LHCN-M2 (cell line): ENCODE measurements at regions not wholly inside any gene's neighbourhood (a gene's known extent, or its start where the extent isn't known, plus 50 kb on each side); places are given as distances from the start of the nearest gene placed in this dataset.

Experiments used
- DNase-seq: peaks from one replicate; pipeline ENCODE4 v3.0.0-alpha.2; 2012; ENCODE audit warnings: low read depth

- DNase-seq: no peak
These were observed 116.2 kb downstream of the NSUN3 start for GRCh38 chr3:94179059-94179458.

- no peak for DNase-seq
These were observed 120.7 kb downstream of the NSUN3 start for GRCh38 chr3:94183551-94183950.

DNA sequence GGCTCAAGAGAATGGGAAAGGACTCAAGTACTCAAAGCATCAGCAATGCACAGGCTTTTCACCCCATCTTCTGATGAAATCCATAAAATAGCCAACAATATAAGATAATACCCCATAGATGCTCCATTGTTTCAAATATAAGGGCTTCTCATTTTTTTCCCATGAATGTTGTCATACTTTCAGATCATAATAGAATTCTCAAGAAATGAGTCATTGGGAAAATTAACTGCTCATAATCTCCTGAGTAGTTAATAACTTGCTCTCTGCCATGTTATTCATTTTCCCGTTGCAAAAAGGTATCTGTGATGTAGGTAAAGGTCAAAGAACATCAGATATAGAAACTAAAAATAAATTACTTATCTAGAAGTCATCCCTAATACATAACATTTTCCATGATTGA lies 121.9 kb downstream of the NSUN3 start:
- peak; percentile 54 for DNase-seq

GRCh38 chr3:94185753-94186152 lies 122.9 kb downstream of the NSUN3 start:
- peak; percentile 58 for DNase-seq

DNA sequence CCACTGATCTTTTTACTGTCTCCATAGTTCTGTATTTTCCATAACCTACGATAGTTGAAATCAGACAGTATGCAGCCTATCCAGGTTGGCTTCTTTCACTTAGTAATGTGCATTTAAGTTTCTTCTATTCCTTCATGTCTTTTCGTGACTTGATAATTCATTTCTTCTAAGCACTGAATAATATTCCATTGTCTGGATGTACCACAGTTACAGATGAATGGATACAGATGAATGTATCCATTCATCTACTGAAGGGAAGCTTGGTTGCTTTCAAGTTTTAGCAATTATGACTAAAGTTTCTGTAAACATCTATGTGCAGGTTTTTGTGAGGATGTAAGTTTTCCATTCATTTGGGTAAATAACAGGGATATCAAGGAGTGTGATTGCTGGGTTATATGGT lies 124.8 kb downstream of the NSUN3 start:
- DNase-seq: no peak

DNA sequence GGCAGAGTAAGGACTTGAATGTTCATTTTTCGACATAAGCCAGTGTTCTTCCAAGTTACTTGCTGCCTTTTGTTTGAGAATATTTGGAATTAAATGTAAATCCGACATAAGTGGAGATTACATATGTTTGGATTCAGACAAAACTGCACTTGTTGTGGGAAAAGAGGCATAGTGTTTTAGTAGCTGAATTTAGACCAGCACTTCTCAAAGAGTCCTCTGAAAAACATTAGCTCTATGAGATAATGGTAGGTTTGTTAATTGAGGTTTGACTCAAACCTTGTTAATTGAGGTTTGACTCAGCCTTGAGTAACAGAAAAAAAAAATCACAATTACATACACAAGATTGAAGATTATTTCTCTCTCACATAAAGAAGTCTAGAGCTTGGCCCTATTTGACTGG lies 132.5 kb downstream of the NSUN3 start:
- no peak for DNase-seq

GRCh38 chr3:94206291-94206690 lies 143.4 kb downstream of the NSUN3 start:
- no peak for DNase-seq

DNA sequence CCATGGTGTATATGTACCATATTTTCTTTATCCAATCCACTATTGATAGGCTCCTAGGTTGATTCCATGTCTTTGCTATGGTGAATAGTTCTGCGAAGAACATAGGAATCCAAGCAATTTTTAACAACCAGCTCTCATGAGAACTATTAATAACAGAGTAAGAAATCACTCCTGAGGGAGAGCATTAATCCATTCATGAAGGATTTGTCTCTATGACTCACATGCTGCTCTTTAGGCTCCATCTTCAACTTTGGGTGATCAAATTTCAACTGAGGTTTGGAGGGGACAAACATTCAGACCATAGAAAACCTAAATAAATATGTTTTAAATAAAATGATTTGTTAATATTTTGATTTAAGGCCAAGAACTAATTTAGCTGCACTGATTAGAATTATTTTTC lies 147.4 kb downstream of the NSUN3 start:
- peak; percentile 53 for DNase-seq

DNA sequence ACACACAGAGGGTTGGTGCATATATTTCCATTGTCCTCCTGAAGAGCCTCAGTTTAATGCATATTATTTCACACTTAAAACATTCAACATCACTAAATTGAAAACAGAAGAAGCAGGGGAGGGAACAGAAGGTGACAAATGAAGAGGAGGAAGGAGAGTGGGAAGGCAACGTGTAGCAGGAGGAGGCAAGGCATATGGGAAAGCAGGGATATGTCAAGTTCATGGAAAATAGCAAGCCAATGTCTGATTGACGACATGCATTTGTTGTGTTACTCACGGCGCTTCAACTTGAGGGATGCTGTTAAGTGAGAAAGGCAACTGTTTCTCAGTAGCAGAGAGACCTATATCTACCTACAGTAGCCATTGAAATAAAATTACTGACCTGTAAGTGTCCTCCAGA lies 154.5 kb downstream of the NSUN3 start:
- no peak for DNase-seq

DNA sequence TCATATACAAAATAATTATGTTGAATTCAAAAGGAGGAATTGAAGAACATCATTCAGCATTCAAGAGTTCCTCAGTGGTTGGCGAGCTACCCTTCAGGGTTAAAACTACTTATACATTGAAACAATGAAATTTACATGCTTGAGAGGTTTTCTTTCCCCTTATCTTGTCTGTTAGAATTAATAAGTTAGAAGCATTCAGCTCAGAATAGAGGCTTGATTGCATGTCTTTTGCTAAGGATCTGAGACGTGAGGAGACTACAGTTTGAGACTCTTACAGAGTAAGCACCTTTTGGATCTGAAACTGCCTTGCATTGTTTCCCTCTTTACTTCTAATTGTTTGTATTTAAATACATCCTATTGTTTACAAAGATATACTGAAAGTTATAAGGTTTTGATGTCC lies 157.6 kb downstream of the NSUN3 start:
- no peak for DNase-seq

DNA sequence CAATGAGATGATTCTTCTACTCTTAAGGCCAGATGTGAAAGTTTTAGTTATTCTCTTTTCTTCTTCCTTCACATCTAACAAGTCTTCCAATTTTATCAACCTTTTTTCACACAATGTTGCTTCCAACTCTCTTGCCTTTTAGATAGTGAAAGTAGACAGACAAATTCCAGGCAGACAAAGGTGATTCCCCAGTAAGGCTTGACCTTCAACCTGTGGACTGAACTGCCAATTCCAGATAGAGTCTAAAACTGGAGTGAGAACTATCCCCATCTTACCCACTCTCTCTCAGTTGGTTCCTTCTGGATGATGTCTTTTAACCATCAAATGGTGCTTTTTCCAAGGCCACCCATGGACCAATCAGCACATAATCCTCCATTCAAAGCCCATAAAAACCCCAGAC lies 159.0 kb downstream of the NSUN3 start:
- no peak for DNase-seq

- DNase-seq: peak; percentile 58
These were observed 162.4 kb downstream of the NSUN3 start for GRCh38 chr3:94225148-94225865.

DNA sequence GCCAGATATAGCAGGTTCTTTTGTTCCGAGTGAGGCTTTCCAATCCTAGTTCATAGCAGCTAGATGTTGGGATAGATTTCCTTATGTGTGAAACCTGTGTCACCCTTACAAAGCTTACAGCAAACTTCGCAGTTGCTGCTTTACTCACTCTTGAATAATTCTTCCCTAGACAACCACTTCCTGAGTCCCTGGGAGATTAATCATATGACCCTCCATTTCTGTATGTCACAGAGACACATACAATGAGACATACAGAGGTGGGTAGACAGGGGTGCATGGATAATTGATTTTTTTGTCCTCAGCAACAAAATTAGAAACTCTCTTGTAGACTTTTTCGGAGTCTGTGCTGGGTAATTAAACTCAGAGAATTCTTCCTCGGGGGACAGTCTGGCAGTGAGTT lies 163.2 kb downstream of the NSUN3 start:
- DNase-seq: peak; percentile 90

DNA sequence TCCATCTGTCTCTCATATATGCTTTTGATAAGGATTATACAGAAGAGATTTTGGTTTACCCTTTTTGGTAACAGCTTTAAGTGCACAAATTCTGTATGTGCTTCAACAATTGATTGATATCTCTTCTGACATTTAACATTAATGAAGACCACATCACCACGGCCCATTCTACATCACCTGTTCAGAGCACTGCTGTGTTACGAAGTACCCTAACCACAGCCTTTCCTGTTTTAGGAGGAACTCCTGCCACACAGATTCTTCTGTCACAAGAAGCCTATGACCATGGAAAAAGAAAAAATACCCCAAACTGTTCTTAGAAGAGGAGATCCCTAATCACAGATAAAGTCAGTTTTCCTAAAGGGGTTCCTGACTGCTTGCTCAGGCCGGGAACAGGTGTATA lies 170.1 kb downstream of the NSUN3 start:
- DNase-seq: no peak

DNA sequence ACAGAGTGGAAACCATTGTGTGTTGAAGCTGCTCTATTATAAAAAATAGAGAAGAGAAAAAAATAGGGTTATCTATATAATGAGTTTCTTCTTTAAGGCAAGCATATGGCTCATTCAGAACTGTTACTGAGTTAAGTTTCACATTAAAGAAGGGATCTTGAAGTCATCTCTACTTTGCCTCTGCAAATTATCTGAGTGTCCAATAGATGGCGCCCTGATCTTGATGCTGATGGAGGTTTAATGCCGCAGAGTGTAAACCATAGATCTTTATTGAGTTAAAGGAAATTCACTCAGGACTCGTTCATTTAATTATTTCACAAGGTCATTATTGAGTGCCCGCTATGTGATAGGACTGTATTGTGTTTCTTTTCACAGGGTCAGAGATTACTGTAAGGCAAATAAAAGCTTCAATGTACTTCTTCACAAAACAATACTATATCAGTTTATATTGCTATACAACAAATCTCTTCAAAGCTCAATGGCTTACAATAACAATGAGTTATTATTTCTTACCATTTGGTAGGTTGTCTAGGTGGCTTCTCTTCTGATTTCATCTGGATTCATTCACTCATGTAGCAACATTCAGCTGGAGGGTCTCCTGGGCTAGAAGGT lies 171.4 kb downstream of the NSUN3 start:
- DNase-seq: peak; percentile 60

- no peak for DNase-seq
These were observed 179.1 kb downstream of the NSUN3 start for GRCh38 chr3:94241986-94242385.

- DNase-seq: peak; percentile 82
These were observed 183.3 kb downstream of the NSUN3 start for GRCh38 chr3:94246171-94246570.

- DNase-seq: no peak
These were observed 185.2 kb downstream of the NSUN3 start for GRCh38 chr3:94248042-94248441.

DNA sequence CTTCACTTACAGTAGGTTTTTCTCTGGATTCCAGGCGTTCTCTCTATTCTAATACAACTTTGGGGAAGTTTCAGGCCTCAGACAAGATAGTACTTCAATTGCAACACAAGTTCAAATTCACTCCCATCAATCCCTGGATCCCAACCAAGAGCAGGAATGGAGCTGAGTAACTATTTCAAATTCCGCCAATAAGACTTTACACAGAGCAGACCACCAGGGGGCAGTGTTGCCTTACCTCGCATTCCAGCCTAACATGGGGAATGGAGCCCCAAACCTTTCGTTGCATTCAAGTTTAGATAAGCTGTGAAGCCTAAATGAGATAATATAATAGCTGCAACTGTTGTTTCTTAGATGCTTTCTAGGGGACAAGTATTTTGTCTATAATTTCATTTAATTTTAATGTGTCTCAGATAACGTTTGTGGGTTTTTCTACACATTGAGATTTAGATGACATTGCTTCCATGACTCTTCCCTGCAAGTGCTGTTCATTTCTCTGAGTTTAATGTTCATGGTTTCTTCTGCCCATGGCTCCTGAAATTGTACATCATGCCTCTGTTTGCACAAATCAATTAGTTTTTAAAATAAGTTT lies 186.7 kb downstream of the NSUN3 start:
- DNase-seq: peak; percentile 58

- no peak for DNase-seq
These were observed 188.7 kb downstream of the NSUN3 start for GRCh38 chr3:94251566-94251965.

DNA sequence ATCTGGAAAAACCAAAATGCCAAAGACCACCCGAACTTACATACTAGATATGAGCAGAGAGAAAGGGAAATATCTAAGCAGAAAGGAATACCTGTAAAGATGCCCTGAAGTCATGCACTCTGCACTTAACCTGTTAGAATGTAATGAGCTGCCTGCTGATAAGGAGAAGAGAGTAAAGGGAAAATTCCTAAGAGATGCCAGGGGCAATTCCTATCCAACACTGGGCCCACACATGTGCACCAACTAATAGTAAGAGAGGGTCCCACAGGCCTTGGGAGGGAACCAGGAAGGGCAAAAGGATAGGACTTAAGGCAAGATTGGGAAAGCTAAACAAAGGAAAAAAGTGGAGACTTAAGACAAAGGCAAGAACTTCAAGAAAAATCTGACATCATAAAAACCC lies 189.5 kb downstream of the NSUN3 start:
- no peak for DNase-seq

GRCh38 chr3:94256888-94257813 lies 194.3 kb downstream of the NSUN3 start:
- DNase-seq: no peak
